Gastroesophageal sphincter (tissue), 3 donors: ENCODE measurements at regions not wholly inside any gene's neighbourhood (a gene's known extent, or its start where the extent isn't known, plus 50 kb on each side); places are given as distances from the start of the nearest gene placed in this dataset.
"Not testable (repeated sequence)": the region's sequence is repeated elsewhere in the genome, so short reads cannot be mapped to it uniquely, and the experiment has no call there.

Source experiments
- EP300 ChIP-seq: sonication (generic); formaldehyde crosslinking; IDR thresholded peaks from one replicate; pipeline ENCODE4 v1.6.1; 2017; ENCODE audit warnings: antibody characterized with exemption, mild to moderate bottlenecking
- POLR2A ChIP-seq, 2 donors: fragments of 450-650 bp; IDR thresholded peaks; one replicate each; pipeline ENCODE4 v1.6.1; 2017; ENCODE audit warnings: antibody characterized with exemption in 2 of 2, mild to moderate bottlenecking in 2 of 2, moderate library complexity in 1 of 2
- TF ChIP-seq, protein P1 (sequence below), 4 experiments: fragments of 200-600 bp in 2 of 4; fragments of 450-650 bp in 2 of 4; sonication (generic) in 1 of 4; IDR thresholded peaks; one replicate each; pipeline ENCODE4 v1.5.1; 2017 to 2019; ENCODE audit warnings: antibody characterized with exemption in 4 of 4, mild to moderate bottlenecking in 2 of 4, moderate library complexity in 2 of 4

DNA sequence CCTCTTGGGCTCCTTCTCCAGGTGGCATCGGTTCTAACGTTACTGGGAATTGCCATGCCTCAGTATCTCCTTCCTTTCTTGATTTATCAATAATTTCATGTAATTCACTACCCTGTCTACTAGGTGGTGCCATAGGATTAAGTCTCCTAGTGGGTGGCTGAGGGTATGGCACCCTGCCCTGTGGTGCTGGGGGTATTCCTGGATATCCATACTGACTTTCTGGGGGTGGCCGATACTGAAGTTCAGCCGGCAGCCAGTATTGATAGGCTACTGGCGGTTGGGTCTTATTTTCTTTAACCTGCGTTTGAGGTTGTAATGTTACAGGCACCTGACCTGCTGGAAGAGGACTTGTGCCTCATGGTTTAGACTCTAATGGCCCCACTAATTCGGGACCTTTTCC is 699.4 kb upstream of the CDH6 start:
- TF ChIP-seq POLR2A (IDR thresholded peaks at IDR 0.05); EP300: not testable (repeated sequence)
- TF ChIP-seq, protein P1, sequence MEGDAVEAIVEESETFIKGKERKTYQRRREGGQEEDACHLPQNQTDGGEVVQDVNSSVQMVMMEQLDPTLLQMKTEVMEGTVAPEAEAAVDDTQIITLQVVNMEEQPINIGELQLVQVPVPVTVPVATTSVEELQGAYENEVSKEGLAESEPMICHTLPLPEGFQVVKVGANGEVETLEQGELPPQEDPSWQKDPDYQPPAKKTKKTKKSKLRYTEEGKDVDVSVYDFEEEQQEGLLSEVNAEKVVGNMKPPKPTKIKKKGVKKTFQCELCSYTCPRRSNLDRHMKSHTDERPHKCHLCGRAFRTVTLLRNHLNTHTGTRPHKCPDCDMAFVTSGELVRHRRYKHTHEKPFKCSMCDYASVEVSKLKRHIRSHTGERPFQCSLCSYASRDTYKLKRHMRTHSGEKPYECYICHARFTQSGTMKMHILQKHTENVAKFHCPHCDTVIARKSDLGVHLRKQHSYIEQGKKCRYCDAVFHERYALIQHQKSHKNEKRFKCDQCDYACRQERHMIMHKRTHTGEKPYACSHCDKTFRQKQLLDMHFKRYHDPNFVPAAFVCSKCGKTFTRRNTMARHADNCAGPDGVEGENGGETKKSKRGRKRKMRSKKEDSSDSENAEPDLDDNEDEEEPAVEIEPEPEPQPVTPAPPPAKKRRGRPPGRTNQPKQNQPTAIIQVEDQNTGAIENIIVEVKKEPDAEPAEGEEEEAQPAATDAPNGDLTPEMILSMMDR (IDR thresholded peaks at IDR 0.05): not testable (repeated sequence)
